ENCODE measurements at regions not wholly inside any gene's neighbourhood (a gene's known extent, or its start where the extent isn't known, plus 50 kb on each side); places are given as distances from the start of the nearest gene placed in this dataset.

GRCh38 chr17:13776027-13776551 is 174.4 kb upstream of the HS3ST3A1 start:
- intact Hi-C loops (cut with micrococcal nuclease): no loop called here
- Mint-ChIP-seq H3K9me3 (ENCODE audit: insufficient read depth) (peaks cover 8% of the 10 kb centered on the region), H3K4me1 (no peaks in the 10 kb centered on the region), H3K27ac (no peak overlapping the region), H3K27me3 (no peaks in the 10 kb centered on the region), H3K4me3 (no peak overlapping the region)
- ChIA-PET CTCF (no interaction called here), POLR2A (no interaction called here)
- Histone ChIP-seq H3K4me3 (ENCODE audit: control extremely low read depth in 1 of 5, extremely low read depth in 1 of 5, insufficient read depth in 1 of 5, low read depth in 2 of 5, low read length in 4 of 5) (no peak overlapping the region), H3K4me1 (ENCODE audit: control insufficient read depth in 2 of 2, insufficient read depth in 2 of 2, low read length in 2 of 2) (no peaks in the 10 kb centered on the region), H3K4me2 (replicated peaks; ENCODE audit: low read depth, low read length, poor library complexity, severe bottlenecking) (no peak overlapping the region), H3K79me2 (ENCODE audit: control insufficient read depth, insufficient read depth, low read length) (no peaks in the 10 kb centered on the region), H3K9me3 (ENCODE audit: control extremely low read depth in 1 of 3, control insufficient read depth in 2 of 3, insufficient read depth in 1 of 3, low read length in 2 of 3) (peaks cover 2 to 3% (median 3%) of the 10 kb centered on the region in 3 donors), H3K36me3 (replicated peaks in 1 of 2; ENCODE audit: control extremely low read depth in 1 of 2, control insufficient read depth in 1 of 2, extremely low read depth in 1 of 2, insufficient read depth in 2 of 2, low read length in 1 of 2) (no peaks in the 10 kb centered on the region), H4K20me1 (ENCODE audit: control insufficient read depth, insufficient read depth, low read length, poor library complexity, severe bottlenecking) (no peaks in the 10 kb centered on the region), H3K9ac (ENCODE audit: low read length) (no peak overlapping the region), H2AFZ (ENCODE audit: insufficient read depth, low read depth, low read length, poor library complexity, severe bottlenecking) (no peak overlapping the region), H3K27me3 (replicated peaks in 1 of 4; ENCODE audit: control extremely low read depth in 1 of 4, control insufficient read depth in 3 of 4, insufficient read depth in 4 of 4, low read length in 3 of 4) (no peaks in the 10 kb centered on the region), H3K27ac (ENCODE audit: low read length in 2 of 2) (no peak overlapping the region)
- DNase-seq: no peak
- ATAC-seq (ENCODE audit: low read depth): no peak
- no peak for TF ChIP-seq EZH2 (IDR thresholded peaks at IDR 0.05; ENCODE audit: borderline replicate concordance, insufficient read depth, low read depth, low read length, poor library complexity, severe bottlenecking)
- no peak for TF ChIP-seq CTCF (IDR thresholded peaks at IDR 0.05)
- 100% methylated on average over 4 of the region's 7 CpGs for WGBS (ENCODE audit: insufficient coverage)

- no peak overlapping the region for H3K27ac ChIP-seq (ENCODE audit: low read length in 2 of 2)
- Mint-ChIP-seq H3K9me3 (ENCODE audit: insufficient read depth) (peaks cover 10% of the 10 kb centered on the region), H3K27ac (no peak overlapping the region), H3K27me3 (no peaks in the 10 kb centered on the region), H3K4me1 (no peaks in the 10 kb centered on the region), H3K4me3 (no peak overlapping the region)
- POLR2A ChIA-PET: no interaction called here
- no peak overlapping the region for H3K4me2 ChIP-seq (replicated peaks; ENCODE audit: low read depth, low read length, poor library complexity, severe bottlenecking)
- H2AFZ ChIP-seq (ENCODE audit: insufficient read depth, low read depth, low read length, poor library complexity, severe bottlenecking): no peak overlapping the region
- ATAC-seq (ENCODE audit: low read depth) (no peak), DNase-seq (no peak)
- H4K20me1 ChIP-seq (ENCODE audit: control insufficient read depth, insufficient read depth, low read length, poor library complexity, severe bottlenecking): no peaks in the 10 kb centered on the region
- intact Hi-C loops (cut with micrococcal nuclease): no loop called here
- no peaks in the 10 kb centered on the region for H3K36me3 ChIP-seq (replicated peaks in 1 of 2; ENCODE audit: control extremely low read depth in 1 of 2, control insufficient read depth in 1 of 2, extremely low read depth in 1 of 2, insufficient read depth in 2 of 2, low read length in 1 of 2)
- no peaks in the 10 kb centered on the region for H3K79me2 ChIP-seq (ENCODE audit: control insufficient read depth, insufficient read depth, low read length)
- no peak overlapping the region for H3K9ac ChIP-seq (ENCODE audit: low read length)
- H3K9me3 ChIP-seq (ENCODE audit: control extremely low read depth in 1 of 3, control insufficient read depth in 2 of 3, insufficient read depth in 1 of 3, low read length in 2 of 3): peaks cover 2 to 3% (median 3%) of the 10 kb centered on the region in 3 donors
- TF ChIP-seq CTCF (IDR thresholded peaks at IDR 0.05) (no peak), EZH2 (IDR thresholded peaks at IDR 0.05; ENCODE audit: borderline replicate concordance, insufficient read depth, low read depth, low read length, poor library complexity, severe bottlenecking) (no peak)
- 88% methylated on average over 1 of the region's 7 CpGs for WGBS (ENCODE audit: insufficient coverage)
- H3K27me3 ChIP-seq (replicated peaks in 1 of 4; ENCODE audit: control extremely low read depth in 1 of 4, control insufficient read depth in 3 of 4, insufficient read depth in 4 of 4, low read length in 3 of 4): no peaks in the 10 kb centered on the region
- no peak overlapping the region for H3K4me3 ChIP-seq (ENCODE audit: control extremely low read depth in 1 of 5, extremely low read depth in 1 of 5, insufficient read depth in 1 of 5, low read depth in 2 of 5, low read length in 4 of 5)
- H3K4me1 ChIP-seq (ENCODE audit: control insufficient read depth in 2 of 2, insufficient read depth in 2 of 2, low read length in 2 of 2): no peaks in the 10 kb centered on the region
- CTCF ChIA-PET: no interaction called here
Observed at GRCh38 chr17:13777003-13777402, 175.3 kb upstream of the HS3ST3A1 start.

All from B cell (primary cell).